NOMO-1 (cell line): ENCODE measurements at regions not wholly inside any gene's neighbourhood (a gene's known extent, or its start where the extent isn't known, plus 50 kb on each side); places are given as distances from the start of the nearest gene placed in this dataset.
"Not testable (repeated sequence)": the region's sequence is repeated elsewhere in the genome, so short reads cannot be mapped to it uniquely, and the experiment has no call there.

ENCODE experiments used
- DNase-seq, 2 experiments: peaks; one replicate each; lab custom pipeline; 2025; ENCODE audit not compliant: unreplicated experiment in 2 of 2; lab: John Stamatoyannopoulos, UW

DNA sequence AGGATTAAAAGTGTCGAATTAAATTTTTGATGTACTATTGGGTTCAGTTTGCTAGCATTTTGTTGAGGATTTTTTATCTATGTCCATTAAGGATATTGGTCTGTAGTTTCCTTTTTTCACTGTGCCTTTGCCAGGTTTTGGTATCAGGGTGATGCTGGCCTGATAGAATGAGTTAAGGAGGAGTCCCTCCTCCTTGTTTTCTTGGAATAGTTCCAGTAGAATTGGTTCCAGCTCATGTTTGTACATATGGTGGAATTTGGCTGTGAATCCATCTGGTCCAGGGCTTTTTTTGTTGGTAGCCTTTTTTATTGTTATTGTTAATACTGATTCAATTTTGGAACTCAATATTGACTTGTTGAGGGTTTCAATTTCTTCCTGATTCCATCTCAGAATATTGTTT, 141.8 kb downstream of the SIM1 start:
- DNase-seq: no peak

GRCh38 chr6:100320686-100321085, 144.0 kb downstream of the SIM1 start:
- DNase-seq: no peak

DNA sequence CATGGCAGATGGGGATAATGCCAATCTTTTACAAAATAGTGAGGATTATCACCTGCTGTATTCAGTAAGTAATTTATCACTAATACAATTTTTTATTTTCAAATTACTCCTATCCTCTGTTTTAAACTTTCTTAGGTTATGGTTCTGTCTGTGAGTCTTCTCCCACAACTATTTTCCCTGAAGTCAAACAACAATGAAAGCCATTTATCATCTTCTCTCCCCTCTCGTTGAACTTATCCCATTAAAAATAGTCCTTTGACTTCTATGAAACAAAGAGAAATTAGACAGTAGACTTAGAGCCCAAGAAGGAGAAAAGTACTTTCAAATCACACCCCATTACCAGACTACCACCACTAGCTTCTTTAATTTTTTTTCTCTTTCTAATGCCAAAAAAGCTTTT, 147.7 kb downstream of the SIM1 start:
- DNase-seq: no peak

GRCh38 chr6:100314186-100314585, 150.5 kb downstream of the SIM1 start:
- no peak for DNase-seq

GRCh38 chr6:100311707-100312251, 152.9 kb downstream of the SIM1 start:
- DNase-seq: no peak

GRCh38 chr6:100309174-100309573, 155.5 kb downstream of the SIM1 start:
- DNase-seq: no peak

DNA sequence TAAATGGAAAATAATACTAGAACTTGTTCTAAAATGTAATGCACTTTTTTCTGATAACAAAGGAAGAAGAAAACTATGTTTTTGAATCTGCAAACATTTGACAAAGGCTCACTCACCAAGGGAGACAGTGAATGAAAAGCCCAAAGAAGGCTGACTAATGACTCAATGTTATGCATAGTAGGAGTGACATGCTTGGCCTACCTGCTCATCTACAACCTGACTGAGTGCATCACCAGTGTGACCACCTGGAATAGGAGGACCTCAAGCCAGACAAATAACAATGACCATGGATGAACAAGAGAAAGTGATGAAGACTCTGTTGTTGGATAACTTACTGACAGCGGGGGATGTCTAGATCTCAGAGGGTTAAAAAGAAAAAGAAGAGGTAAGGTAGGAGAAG, 157.2 kb downstream of the SIM1 start:
- no peak for DNase-seq

GRCh38 chr6:100305209-100305869, 159.4 kb downstream of the SIM1 start:
- DNase-seq: no peak

- no peak for DNase-seq
These were observed 160.1 kb downstream of the SIM1 start for GRCh38 chr6:100304575-100304974.

DNA sequence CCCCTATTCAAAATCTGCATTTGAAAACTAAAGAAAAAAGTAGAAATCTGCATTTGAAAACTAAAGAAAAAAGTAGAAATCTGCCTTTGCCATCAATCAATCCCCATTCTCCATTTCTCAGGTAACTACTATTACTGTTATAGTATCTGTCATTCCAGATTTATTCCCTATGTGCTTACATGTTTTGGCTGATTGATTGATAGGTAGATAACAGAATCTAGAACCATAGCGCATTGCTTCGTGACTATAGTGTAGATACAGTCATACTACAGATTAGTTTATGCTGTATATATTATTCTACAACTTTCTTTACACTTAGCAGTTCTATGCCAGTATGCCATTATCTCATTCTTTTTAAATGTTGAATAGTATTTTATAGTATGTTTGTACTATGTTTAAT, 163.0 kb downstream of the SIM1 start:
- no peak for DNase-seq

DNA sequence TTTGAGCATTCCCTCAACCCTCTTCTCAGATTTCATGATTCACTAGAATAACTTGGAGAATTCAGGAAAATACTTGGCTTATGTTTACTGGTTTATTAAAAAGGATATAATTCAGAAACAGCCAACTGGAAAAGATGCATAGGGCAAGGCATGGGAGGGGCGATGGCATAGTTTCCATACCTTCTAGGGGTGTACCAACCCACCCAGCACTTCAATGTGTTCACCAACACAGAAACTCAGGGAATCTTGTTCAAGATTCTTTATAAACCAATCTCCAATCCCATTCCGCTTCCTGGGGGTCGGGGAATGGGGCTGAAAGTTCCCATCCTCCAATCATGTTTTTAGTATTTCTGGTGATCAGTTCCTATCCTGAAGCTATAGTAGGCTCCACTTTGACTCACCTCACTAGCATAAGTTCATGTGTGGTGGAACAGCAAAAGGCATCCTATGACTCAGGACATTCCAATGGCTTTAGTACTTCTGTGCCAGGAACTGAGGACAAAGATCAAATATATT, 164.4 kb downstream of the SIM1 start:
- DNase-seq: no peak

DNA sequence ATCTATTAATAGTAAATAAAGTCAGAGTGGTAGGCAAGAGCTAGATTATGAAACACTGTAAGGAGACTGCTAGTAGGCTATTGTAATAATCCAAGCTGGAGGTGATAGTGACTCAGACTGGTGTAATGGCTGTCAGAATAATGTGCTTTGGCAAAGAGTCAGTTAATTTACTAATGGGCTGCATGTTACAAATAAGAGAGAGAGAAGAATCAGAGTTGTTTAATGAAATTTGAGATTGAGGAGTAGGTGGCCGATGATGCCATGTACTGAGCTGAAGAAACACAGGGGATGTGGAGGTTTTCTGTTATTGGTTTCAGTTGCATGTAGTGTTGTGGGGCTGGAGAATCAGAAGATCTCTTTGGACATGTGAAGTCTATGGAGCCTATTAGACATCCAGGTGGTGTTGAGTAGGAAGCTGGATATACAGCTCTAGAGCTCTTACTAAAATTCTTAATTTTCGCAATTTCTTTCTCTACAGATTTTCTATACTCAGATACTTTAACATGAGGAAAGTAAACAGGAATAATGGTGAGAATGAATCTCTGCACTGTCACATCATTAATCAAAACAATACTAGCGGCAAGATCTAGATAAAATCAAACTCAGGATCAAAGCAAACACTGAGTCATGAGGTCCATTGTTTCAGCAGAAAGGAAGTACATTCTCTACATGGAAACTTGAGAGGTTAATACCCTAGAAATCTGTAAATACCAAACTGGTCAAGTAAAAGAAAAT, 167.7 kb downstream of the SIM1 start:
- no peak for DNase-seq

DNA sequence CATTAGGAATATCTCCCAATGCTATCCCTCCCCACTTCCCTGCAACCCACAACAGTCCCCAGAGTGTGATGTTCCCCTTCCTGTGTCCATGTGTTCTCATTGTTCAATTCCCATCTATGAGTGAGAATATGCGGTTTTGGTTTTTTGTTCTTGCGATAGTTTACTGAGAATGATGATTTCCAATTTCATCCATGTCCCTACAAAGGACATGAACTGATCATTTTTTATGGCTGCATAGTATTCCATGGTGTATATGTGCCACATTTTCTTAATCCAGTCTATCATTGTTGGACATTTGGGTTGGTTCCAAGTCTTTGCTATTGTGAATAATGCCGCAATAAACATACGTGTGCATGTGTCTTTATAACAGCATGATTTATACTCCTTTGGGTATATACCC, 169.5 kb downstream of the SIM1 start:
- not testable (repeated sequence) for DNase-seq

GRCh38 chr6:100289285-100289684, 175.4 kb downstream of the SIM1 start:
- DNase-seq: no peak

- DNase-seq: no peak
These were observed 176.4 kb downstream of the SIM1 start for GRCh38 chr6:100288311-100288710.

- DNase-seq: no peak
These were observed 181.4 kb downstream of the SIM1 start for GRCh38 chr6:100283285-100283684.

DNA sequence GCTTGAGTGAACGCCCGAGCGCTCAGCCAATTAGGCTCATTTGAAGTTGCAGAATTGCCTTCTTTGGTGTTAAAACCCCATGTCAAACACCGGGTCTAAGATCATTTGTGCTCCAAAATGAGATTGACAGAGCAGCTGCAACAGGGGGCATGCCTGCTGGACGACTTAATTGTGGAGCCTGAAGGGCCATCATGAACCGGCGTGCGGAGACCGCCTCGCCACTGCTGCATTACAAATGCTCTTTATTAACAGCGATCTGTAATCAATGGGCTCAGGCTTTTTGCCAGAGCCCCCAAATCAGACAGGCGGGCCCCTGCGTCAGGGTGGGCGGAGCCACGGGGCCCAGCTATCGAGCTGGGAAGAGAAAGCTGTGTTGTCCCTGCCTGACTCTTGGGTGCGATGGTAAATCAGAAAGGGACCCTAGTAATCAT, 183.2 kb downstream of the SIM1 start:
- no peak for DNase-seq

GRCh38 chr6:100276311-100277057, 188.2 kb downstream of the SIM1 start:
- no peak for DNase-seq

- DNase-seq: no peak
These were observed 190.6 kb downstream of the SIM1 start for GRCh38 chr6:100274147-100274546.

DNA sequence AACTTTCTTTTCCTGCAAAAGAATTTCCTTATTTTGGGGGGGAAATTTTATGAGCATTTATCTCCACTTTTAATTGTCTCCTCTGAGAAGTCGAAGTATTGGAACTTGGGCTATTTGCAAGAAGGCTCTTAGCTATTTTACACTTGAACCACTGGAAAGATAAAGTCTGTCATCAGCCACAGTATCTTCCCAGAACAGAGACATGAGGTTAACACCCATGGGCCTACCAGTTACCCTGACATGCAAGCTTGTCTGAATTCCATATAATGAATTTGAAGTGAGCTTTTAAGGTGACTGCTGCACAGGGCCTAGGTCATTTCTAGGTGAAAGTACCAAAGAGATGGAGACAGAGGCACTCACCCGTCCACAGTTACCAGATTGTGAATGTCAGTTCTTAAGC, 193.1 kb downstream of the SIM1 start:
- DNase-seq: no peak

- DNase-seq: no peak
These were observed 193.5 kb downstream of the SIM1 start for GRCh38 chr6:100271202-100271601.
